HG02588 (cell line): ENCODE measurements at regions not wholly inside any gene's neighbourhood (a gene's known extent, or its start where the extent isn't known, plus 50 kb on each side); places are given as distances from the start of the nearest gene placed in this dataset.

Experiments
- ATAC-seq: cut with Tn5 transposase; IDR thresholded peaks from one replicate; pipeline ENCODE4 v1.9.1; 2021; ENCODE audit warnings: mild to moderate bottlenecking, moderate library complexity; ENCODE audit not compliant: unreplicated experiment

DNA sequence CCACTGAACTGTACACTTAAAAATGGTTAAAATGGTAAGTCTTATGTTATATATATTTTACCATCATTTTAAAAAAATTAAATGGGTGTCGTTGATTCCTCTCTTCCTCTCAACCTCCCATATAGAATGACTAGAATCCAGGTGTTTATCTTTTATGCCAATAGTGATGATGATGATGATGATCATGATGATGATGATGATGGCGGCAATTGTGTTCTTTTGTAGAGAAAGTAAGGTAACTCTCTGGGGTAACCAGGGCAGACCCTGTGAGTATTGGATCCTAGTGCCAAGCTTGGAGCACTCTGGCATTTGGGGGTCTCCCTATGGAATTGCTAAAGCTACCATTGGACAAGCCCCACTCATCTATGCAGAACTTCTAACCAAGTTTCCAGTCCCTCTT is 113.6 kb downstream of the GLI2 start:
- ATAC-seq: no peak

DNA sequence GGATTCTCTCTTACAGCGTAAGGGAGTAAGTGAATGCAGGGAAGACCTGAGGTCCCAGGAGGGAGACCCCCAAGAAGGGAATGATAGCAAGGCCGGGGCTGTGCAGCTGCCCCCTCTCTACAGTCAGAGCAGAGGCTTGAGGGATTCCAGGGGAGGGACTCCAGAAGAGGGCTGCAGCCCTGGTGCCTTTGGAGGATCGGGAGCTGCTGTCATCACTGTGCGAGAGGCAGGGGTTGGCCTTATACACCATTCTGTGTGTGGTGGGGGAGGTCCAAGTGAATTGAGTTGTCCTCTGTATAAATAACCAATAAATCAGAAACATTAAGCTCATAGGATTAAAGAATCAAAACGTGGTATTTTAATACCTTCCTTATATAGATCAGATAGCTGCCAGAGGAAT is 114.9 kb downstream of the GLI2 start:
- no peak for ATAC-seq

DNA sequence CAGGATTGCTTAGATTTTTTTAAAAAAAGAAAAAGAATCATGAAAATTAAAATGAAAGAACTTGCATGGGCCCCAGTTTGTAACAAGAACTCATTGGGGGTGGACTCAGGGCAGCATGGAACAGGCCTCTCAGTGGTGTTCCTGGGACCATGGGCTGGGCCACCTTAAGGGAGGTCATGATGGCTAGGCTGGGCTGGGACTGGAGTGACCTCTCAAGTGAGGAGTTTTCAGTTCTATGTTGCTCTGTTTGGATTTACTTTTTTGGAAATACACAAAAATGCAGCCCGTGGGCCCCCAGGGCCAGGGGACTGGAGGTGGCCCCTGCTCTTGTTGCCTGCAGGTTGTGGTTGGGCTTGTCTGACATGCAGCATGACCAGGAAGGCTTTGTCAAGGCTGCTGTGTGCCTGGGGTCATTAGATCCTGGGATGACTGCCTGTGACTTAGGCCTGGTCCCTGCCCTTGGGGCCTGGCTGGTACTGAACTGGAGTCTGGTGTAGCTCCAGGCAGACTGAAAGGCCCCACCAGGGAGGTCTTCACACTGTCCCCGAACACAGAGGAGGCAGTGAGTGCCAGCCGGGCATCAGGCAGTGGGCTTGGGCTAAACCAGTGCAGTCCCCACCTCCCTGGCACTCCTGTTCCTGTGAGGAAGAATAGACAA is 115.6 kb downstream of the GLI2 start:
- ATAC-seq: no peak

DNA sequence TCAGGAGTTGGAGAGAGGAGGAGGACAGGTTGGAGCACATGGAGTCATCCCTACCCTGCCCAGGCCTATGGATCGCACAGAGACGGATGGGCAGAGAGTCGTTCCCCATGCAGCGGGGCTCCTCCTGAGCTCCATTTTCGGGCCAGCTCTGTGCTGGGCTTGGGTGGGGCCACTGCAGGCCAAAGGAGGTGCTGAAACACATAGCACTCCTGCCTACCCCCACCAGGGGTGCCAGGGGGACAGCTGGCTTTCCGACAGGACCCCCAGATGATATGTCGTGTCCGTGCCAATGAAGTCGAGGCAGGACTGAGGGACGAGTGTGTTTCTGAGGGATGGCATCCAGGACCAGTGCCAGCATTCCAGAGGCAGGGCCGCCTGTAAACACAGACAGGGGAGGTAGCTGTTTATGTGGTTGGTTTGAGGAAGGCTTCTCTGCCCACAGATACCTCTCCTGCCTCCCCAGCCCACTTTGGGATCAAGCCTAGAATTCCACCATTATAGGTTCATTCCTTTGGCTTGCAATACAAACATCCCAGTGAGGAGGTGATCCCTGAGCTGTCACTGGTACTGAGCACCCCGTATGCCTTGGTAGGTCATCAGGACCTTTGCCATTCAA is 116.6 kb downstream of the GLI2 start:
- ATAC-seq: no peak

DNA sequence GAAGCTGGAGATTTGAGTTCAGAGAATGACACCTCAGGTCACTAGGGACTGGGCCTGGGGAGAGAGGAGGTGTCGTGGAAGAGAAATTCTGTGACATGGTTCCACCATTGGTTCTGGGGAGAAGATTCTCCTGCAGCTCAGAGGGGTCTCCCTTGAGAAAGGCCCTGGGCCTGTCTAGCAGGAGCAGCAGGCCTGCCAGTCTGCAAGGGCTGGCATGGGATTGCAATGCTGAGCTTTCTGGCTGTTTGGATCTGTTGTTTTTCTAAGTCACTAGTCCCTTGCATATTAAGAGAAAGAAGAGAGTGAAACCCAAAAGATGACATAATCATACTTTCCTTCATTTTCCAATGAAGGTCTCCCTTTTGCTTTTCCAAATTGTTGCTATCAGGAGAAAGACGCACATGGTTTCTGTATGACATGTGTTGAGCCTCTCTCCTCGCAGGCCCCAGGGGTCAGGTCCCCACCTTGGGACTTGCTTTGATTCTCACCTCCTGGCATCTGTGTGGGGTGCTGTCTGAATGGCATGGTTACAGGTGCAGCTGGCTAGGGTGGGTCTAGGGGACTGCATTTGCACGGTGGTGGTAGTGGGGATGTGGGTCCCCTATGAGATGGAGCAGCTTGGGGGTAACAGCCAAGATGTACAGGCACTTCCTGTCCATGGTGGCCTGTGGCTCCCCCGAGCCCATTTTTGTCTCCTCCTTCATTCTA is 117.8 kb downstream of the GLI2 start:
- ATAC-seq: no peak

DNA sequence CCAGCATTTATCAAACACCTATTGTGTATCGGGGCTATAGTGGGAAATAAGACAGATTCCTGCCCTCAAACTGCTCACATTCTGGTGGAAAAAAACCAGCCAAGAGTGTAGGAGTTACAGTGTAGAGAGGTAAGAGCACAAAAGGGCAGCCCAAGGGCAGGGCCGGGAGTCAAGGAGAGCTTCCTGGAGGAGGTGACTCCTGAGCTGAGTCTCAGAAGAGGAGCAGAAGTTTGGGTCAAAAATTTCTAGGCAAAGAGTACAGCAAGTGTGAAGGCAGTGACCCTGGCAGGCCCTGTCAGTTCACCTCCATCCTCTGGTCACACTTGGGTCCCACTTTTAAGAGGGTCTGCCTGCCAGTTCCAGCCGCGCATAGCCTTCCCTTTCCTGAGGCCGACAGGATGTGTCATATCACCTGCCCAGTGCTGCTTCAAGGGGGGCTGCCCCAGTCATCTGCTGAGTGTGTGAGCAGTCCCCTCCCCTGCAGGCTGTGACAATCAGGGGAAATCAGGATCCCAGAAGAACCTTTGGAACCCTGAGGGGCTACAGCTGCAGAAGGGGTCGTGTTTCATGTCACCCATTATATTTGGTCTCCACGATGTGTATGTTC is 118.4 kb downstream of the GLI2 start:
- no peak for ATAC-seq

DNA sequence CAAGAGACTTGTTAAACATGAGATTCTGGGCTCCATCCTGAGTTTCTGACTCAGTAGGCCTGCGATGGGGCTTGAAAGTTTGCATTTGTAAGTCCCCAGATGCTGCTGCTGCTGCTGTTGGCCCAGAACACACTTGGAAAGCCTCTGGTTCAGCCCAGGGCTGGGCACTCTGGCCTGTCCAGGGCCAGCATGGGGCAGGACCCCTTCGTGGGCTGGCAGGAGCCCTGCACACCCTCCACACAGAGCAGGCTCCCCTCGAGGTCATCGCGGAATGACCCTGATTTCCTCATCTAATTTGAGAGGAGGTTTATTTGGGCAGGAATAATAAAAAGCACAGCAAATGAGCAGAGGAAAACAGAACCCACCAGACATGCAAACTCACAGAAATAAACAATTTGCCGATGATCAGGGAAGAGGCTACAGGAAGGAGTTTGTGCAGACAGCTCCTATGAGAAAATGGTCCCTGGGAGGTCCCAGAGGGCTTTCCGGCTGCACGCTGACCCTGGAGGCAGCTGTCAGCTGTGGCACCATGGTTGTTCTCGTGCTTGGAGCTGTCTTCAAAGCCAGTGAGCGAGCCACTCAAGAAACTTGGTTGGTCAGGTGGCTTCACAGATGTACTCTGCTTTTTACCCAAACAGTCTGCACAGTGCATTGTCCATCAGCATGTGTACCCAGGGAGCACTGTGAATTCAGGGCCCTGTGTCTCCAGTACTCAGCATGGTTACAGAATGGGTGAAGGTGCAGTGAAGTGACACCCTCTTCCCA is 119.3 kb downstream of the GLI2 start:
- no peak for ATAC-seq

DNA sequence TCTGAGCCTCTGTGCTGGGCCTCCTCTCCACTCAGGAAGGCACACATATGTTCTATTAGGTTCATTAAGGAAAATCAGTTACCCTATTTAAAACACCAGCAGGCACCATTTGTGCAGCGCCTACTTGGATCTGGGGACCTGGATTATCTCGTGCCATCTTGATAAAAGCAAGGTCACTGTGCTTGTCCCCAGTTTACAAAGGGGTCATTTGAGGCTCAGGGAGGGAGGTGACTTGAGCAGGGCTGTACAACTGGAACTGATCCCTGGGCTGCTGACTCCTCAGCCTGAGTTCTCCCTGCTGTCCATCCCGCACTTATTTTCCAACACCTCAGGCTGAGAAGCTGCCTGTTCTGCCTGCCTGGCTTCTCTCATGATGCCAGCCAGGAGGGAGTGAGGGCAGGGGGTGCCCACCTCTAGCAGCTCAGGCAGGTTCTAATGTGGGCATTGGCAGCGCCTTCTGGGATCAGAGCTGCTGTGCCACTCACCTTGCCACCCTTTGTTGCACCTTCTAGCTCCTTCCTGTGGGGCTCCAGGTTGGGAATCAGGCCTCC is 120.3 kb downstream of the GLI2 start:
- no peak for ATAC-seq

DNA sequence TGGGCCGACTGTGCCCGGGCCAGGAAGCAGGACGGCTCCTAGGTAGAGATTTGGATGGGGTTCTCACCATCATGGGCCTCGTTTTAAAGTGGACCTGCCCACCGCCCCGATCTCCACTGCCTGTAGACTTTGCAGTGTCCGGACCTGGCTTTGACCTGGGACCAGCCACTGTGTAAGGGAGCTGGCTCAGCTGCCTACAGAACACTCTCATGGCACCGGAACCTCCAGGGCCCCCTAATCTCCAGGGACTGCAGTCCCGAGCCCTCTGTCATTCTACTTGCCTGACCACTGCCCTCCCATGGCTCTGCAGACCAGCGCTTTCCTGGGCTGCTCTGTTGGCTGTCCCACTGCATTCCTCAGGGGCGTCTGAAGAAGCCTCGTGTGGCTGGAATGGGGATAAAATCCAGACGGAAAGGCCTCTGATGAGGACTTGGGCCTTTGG is 120.8 kb downstream of the GLI2 start:
- ATAC-seq: no peak

DNA sequence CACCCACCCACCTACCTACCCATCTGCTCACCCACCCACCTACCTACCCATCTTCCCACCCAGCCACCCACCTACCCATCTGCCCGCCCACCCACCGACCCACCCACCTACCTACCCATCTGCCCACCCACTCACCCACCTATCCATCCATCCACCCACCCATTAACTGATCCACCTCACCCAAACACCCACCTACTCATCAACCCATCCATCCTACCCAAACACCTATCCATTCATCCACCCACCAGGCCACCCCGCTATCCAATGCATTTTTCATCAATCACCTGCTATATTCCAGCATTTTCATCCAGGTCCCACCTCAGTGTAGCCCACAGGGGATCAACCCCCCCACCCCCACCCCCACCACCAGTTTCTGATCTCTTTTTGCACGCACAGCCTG is 121.8 kb downstream of the GLI2 start:
- ATAC-seq: no peak

DNA sequence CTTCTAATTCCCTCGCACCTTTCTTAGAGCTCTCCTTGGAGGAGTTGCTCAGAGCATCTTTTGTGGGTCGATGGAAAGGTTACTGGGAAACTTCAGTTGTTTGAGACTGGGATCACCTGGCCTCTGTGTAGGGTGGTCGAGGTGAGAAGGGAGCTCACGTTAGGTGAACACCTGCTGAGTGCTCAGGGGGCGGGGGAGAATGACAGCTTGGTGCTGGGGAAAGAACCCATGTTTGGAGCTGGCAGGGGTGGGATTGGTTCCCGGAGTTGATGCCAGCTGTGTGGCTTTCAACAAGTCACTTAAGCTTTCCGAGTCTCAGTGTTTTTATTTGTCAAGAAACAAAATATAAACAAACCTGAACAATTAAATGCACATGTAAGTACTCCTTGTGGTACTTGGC is 122.3 kb downstream of the GLI2 start:
- no peak for ATAC-seq

DNA sequence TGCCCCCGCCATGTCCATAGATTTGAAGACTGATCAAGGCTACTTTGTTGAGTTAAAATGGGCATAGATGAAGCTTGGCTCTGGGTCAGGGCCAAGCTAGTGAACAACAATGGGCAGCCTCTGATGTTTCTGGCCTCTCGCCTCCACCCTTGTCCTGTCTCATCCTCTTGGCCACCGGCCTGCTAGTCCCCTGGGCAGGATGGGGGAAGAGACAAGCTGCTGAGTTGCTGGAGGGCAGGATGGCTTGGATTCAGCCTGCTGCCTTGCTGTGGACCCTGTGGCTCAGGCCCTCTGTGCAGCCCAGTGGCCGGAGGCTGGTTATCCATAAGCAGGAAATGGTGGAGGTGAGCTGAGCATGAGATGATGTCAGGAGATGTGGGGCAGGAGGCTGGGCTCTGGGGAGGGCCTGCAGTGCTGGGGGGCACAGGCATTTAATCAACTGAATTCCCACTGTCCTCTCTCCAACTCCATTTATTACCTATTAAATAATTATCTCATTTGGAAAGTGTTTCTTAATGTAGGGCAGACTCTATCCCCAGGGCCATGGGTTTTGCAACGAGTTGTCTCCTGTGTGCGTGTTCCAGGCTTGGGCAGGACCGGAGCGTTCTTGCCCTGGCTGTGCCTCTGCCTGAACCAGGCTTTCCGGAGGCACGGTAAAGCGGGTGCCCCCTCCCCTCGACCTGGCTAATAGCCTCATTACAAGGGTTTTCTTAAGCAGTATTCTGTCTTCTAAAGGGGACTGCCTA is 122.9 kb downstream of the GLI2 start:
- ATAC-seq: no peak

DNA sequence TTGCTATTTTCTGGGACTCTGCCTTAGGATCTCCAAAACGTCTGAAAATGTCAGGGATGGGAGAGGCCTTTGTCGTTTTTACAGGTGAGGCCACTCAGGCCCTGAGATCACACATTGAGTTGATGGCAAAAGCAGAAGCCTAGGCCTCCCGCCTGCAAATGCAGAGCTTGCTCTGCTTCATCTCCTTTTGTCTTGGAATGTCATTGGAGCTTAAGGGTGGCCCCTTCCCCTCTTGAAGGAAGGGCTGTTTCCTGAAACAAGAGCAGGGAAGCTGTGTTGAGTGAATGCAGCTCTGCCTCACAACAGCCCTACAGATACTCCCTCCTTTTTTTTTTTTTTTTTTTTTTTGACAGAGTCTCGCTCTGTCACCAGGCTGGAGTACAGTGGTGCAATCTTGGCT is 123.5 kb downstream of the GLI2 start:
- ATAC-seq: no peak

DNA sequence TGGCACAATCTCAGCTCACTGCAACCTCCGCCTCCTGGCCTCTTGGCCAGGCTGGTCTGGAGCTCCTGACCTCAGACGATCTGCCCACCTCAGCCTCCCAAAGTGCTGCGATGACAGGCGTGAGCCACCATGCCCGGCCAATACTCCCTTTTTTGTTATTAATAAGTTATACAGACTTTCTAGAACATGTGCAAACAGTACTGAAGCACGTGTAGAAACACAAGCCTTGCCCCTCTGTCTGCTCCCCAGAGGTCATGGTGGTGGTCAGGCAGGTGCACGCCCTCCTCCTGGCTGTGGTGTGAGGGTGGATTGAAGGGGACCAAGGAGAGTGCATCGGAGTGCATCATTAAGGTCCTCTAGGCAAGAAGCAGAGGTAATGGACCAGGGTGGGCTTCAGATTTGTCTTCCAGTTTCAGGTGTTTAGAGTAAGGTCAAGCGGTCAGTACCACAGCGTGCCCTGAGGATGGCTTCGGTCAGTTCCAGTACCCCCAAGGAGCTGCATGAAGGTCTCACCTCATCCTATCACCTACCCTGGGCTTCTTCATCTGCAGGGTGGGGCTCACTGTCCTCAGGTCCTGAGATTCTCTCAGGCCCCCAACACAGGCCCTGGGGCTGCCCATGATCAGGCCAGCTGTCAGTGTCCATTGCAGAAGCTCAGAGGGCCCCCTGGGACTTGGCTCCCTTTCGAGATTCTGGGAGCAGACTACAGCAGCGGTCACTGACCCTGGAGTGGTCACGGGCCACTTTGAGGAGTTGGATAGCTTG is 124.3 kb downstream of the GLI2 start:
- ATAC-seq: no peak

DNA sequence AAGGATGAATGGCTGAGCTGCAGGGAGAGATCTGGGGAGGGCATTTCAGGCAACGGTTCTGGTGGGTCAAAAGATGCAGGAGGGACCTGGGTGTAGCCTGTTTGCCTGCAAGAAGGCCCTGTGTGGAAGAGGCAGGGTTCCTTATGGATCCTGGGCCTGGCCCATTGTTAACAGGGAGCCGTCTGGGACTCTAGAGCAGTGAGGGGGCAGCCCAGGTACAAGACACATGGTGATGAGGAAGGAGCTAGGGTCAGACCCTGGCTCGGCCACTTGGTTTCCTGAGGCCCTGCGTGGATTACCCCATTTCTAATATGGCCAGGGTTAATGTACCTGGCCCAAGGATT is 124.9 kb downstream of the GLI2 start:
- no peak for ATAC-seq

DNA sequence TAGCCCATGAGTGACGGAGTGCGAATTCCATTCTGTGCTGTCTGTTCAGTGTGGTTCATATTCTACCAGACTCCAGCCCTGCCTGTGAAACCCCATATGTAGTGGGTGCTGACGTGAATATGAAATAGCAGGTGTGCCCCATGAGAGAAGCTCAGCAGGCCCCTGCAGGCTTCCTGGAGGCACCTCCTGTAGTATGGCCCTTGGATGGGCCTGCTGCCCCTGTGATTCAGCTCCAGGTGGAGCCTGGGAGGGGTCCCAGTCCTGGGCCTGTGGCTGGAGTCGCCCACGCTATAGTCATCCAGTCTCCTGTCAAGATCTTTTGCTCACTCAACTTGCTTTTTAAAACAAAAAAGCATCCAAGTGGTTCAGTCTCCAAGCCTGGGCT is 125.5 kb downstream of the GLI2 start:
- ATAC-seq: no peak

DNA sequence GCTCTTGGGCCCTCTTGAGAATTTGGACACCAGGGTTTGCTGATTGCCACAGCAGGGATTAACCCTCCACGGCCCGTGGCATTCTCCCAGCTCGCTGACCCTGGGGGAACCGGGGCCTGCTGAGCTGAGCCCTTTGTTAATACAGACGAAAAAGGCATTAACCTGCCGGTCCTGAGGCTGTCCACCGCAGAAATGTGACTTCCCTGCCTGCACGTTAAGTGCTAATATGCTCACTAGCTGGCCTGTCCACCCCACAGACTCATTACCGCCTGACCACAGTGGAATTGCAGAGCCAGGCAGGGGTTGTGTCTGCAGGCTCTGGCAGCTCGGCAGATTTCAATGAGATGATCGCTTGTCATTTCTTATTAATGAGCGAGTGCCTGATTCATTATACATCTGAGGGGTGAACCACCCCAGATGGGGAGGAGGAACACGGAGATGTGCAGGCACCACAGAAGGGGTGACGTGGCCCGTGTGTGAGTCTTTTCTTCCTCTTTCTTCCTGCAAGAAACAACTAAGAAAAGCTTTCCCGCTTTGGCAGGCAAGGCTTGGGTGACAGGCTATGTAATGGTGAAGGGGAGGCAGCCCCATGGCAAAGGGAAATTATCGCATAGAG is 126.0 kb downstream of the GLI2 start:
- ATAC-seq: no peak

DNA sequence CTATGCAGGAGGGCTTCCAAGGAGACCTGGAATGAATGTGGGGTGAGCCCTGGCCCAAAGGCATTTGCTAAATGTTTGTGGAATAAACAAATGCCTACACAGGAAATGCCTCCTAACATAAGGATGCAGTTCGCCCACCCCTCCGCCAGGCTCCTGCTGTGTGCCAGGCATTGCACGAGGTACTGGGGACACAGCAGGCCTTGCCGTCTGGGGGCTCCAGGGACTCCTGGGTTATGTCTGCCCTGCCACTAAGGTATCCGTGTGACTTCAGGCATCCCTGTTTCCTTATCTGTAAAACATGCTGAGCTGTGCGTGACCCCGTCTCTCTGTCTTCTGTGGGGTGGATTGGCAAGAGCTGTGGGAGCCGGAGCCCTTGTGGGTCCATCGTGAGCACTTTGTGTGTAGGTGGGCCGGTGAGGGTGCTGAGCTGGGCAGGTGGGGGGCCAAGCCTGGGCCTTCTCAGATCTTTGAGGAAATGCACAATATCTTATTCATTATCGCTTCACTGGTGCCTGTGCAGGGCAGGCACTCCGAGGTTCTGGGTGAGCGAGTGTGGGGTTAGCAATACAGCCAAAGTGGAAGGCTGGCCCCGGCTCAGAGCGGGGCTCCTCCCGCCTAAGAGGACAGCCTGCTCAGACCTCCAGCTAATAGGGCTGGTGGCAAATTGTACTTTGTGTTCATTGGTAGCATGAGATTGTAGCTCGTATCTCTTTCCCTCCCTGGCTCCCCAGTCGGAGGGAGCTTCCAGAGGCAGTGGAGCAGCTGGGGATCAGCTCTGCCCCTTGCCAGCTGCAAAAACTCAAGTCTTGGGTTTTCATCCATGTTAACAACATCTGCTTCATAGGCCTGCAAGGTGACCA is 126.8 kb downstream of the GLI2 start:
- ATAC-seq: no peak
